HG03575 (cell line): ENCODE measurements at regions not wholly inside any gene's neighbourhood (a gene's known extent, or its start where the extent isn't known, plus 50 kb on each side); places are given as distances from the start of the nearest gene placed in this dataset.

ENCODE experiments used
- ATAC-seq: cut with Tn5 transposase; IDR thresholded peaks from one replicate; pipeline ENCODE4 v1.9.1; 2021; ENCODE audit not compliant: unreplicated experiment, insufficient number of reproducible peaks, low FRiP score; ENCODE audit errors: extremely low read depth

- no peak for ATAC-seq
Measured at GRCh38 chr18:991441-991840, 86.8 kb downstream of the ADCYAP1 start.

- ATAC-seq: no peak
Measured at GRCh38 chr18:993560-993959, 88.9 kb downstream of the ADCYAP1 start.

GRCh38 chr18:995629-996028 lies 91.0 kb downstream of the ADCYAP1 start:
- no peak for ATAC-seq

GRCh38 chr18:997499-997898 lies 92.8 kb downstream of the ADCYAP1 start:
- no peak for ATAC-seq

- ATAC-seq: no peak
Measured at GRCh38 chr18:998936-999335, 94.3 kb downstream of the ADCYAP1 start.

- no peak for ATAC-seq
Measured at GRCh38 chr18:1002653-1003178, 98.0 kb downstream of the ADCYAP1 start.

GRCh38 chr18:1003499-1003898 lies 98.8 kb downstream of the ADCYAP1 start:
- no peak for ATAC-seq

GRCh38 chr18:1006304-1006703 lies 101.6 kb downstream of the ADCYAP1 start:
- no peak for ATAC-seq

GRCh38 chr18:1006965-1007364 lies 102.3 kb downstream of the ADCYAP1 start:
- no peak for ATAC-seq

- no peak for ATAC-seq
Measured at GRCh38 chr18:1011349-1011748, 106.7 kb downstream of the ADCYAP1 start.

- ATAC-seq: no peak
Measured at GRCh38 chr18:1012775-1013174, 108.1 kb downstream of the ADCYAP1 start.

- ATAC-seq: no peak
Measured at GRCh38 chr18:1013951-1014350, 109.3 kb downstream of the ADCYAP1 start.

GRCh38 chr18:1014509-1014908 lies 109.8 kb downstream of the ADCYAP1 start:
- ATAC-seq: no peak

- ATAC-seq: no peak
Measured at GRCh38 chr18:1014951-1015624, 110.4 kb downstream of the ADCYAP1 start.

- no peak for ATAC-seq
Measured at GRCh38 chr18:1015777-1016176, 111.1 kb downstream of the ADCYAP1 start.

- ATAC-seq: no peak
Measured at GRCh38 chr18:1017227-1018058, 112.8 kb downstream of the ADCYAP1 start.

- ATAC-seq: no peak
Measured at GRCh38 chr18:1018181-1018681, 113.6 kb downstream of the ADCYAP1 start.

GRCh38 chr18:1019191-1019590 lies 114.5 kb downstream of the ADCYAP1 start:
- no peak for ATAC-seq

GRCh38 chr18:1020731-1021344 lies 116.2 kb downstream of the ADCYAP1 start:
- ATAC-seq: no peak

- no peak for ATAC-seq
Measured at GRCh38 chr18:1026930-1027329, 122.3 kb downstream of the ADCYAP1 start.
